OCI-LY7 (cell line): ENCODE measurements at regions not wholly inside any gene's neighbourhood (a gene's known extent, or its start where the extent isn't known, plus 50 kb on each side); places are given as distances from the start of the nearest gene placed in this dataset.

Experiments
- CTCF ChIP-seq: fragments of 200-600 bp; sonication (generic); conservative IDR thresholded peaks from 2 replicates; pipeline ENCODE4 v1.5.1; 2014; ENCODE audit warnings: mild to moderate bottlenecking, antibody characterized with exemption, low read length, moderate library complexity, mixed read lengths
- EZH2phosphoT487 ChIP-seq: fragments of 200-600 bp; sonication (generic); IDR thresholded peaks from 2 replicates; pipeline ENCODE4 v1.6.1; 2018; ENCODE audit warnings: low read depth, borderline replicate concordance, mild to moderate bottlenecking, mixed run types, antibody characterized with exemption, low read length, moderate library complexity, mixed read lengths

- TF ChIP-seq CTCF, result no peak
- no peak for TF ChIP-seq EZH2phosphoT487
These were observed 81.8 kb upstream of the GJB6 start for GRCh38 chr13:20313896-20314295.
